T-helper 2 cell treated with Interferon-gamma antibody and Interleukin-4, amounts not matched to agents 100 ng/mL and 5 ng/mL, for 36 hours (primary cell): ENCODE measurements at regions not wholly inside any gene's neighbourhood (a gene's known extent, or its start where the extent isn't known, plus 50 kb on each side); places are given as distances from the start of the nearest gene placed in this dataset.
"Not testable (repeated sequence)": the region's sequence is repeated elsewhere in the genome, so short reads cannot be mapped to it uniquely, and the experiment has no call there.

Source experiments
- intact Hi-C: fragments of 100-400 bp; cut with micrococcal nuclease; formaldehyde crosslinking; loops from one replicate; pipeline ENCODE4 v1.15.1; 2023

- intact Hi-C loops, result no loop called here
Observed at GRCh38 chr15:56811586-56811985, 78.3 kb upstream of the ZNF280D start.

DNA sequence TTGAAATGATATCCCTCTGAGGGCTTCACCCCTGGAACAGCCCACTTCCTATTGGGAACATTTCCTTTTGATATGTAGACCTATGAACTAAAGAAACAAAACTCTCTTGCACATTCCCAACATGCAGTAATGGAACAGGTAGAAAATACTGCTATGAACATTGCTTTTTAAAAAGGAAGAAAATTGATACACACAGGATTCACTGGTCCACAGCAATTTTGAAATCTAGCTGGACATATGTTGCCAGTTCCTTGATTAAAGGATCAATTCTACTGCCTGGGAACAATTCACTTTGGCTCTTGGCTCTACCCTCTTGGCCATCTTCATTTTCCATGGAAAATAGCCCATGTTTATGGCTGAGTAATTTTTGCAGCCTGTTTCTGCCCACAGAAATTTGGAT is 74.9 kb upstream of the ZNF280D start:
- intact Hi-C loops, result no loop called here

- intact Hi-C loops, result no loop called here
Observed at GRCh38 chr15:56806148-56806536, 72.8 kb upstream of the ZNF280D start.

DNA sequence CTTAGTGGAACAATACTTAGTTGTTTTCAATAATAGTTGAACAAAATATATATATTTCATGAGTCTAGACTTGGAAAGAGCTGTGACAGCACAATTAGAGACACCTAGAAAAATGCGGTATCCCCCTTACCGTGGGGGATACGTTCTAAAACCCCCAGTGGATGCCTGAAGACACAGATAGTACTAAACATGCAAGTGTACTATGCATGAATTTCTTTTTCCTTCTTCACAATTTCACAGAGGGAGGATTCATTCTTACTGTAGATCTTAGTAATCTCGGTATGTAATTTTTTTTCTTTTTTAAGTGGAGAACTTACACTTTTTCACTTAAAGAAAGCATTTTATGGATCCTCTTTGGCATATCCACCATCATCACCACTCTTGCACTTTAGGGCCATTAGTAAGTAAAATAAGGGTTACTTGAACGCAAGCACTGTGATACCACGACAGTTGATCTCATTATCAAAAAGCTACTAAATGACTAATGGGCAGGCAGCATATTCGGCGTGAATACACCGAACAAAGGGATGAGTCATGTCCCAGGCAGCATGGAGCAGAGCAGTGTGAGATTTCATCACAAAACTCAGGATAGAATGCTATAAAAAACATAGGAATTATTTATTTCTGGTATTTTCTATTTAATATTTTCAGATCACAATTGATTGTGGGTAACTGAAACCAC is 72.3 kb upstream of the ZNF280D start:
- intact Hi-C loops, result no loop called here

DNA sequence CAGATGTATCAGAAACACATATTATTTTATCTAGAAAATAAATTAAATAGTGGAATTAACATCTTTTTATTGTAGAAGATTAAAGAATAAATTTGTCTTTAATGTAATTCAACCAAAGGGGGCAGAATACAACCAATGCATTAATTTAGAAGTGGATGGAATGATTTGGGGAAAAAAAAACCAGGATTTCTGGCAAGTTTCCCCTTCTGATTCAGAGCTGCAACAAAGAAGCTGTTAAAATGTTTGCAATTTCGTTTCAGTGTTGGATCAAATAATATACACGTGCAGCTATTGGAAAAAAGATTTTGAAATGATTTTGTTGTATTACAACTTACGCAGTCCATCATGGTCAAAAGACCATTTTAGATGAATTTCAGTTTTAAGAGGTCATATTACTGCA is 71.6 kb upstream of the ZNF280D start:
- intact Hi-C loops, result no loop called here

DNA sequence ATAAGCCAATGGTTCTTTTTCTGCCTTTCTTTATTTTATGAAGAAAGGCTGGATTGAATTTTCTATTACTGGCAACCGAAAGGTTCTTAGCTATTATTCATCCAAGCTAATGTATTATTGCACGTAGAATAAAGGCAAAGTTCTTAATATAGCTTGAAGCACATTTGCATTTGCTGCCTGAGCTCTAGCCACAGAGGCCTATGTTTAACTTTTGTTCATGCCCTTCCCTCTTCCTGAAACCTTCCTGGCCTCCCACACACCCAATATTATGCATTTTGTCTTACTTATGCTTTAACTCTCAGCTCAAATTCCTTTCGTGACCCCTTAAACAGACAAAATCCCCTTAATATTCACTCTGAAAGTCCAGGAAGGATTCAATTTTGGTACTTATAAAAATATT is 71.0 kb upstream of the ZNF280D start:
- intact Hi-C loops, result no loop called here

- intact Hi-C loops, result no loop called here
Observed at GRCh38 chr15:56802161-56802560, 68.9 kb upstream of the ZNF280D start.

GRCh38 chr15:56798639-56799038 is 65.3 kb upstream of the ZNF280D start:
- intact Hi-C loops, result no loop called here

- intact Hi-C loops, result no loop called here
Observed at GRCh38 chr15:56797720-56798275, 64.5 kb upstream of the ZNF280D start.

DNA sequence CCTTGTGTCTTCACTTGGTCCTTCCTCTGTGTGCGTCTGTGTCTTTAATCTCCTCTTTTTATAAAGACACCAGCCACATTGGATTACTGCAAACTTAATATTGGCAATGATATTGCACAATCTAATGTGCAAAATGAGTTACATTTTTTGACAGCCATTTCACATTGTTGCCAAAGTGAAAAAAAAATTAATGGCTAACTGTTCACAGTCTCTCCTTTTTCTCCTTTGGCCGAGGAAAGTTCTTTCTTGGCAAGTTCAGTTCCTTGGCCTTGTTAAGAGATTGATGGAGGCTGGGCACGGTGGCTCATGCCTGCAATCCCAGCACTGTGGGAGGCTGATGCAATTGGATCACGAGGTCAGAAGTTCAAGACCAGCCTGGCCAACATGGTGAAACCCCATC is 62.2 kb upstream of the ZNF280D start:
- intact Hi-C loops, result no loop called here

GRCh38 chr15:56794553-56795329 is 61.4 kb upstream of the ZNF280D start:
- intact Hi-C loops, result no loop called here

GRCh38 chr15:56794165-56794552 is 60.9 kb upstream of the ZNF280D start:
- intact Hi-C loops, result no loop called here

DNA sequence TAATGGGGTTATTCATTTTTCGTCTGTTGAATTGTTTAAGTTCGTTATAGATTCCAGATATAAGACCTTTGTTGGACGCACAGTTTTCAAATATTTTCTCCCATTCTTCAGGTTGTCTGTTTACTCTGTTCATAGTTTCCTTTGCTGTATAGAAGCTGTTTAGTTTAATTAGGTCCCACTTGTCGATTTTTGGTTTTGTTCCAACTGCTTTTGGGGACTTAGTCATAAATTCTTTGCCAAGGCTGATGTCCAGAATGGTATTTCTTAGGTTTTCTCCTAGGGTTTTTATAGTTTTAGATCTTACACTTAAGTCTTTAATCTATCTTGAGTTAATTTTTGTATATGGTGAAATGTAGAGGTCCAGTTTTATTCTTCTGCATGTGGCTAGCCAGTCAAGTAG is 58.9 kb upstream of the ZNF280D start:
- intact Hi-C loops, result no loop called here

GRCh38 chr15:56791521-56791920 is 58.2 kb upstream of the ZNF280D start:
- intact Hi-C loops, result not testable (repeated sequence)

GRCh38 chr15:56788359-56788758 is 55.0 kb upstream of the ZNF280D start:
- intact Hi-C loops, result loop anchor here (5.0 kb wide), 1 partner anchor 99 kb away; no protein-coding TSS in a partner anchor

GRCh38 chr15:56786966-56787365 is 53.7 kb upstream of the ZNF280D start:
- intact Hi-C loops, result loop anchor here (2.0 to 5.0 kb wide), 2 partner anchors 54 to 100 kb away; partner anchors contain the start of gene ZNF280D

- intact Hi-C loops, result no loop called here
Observed at GRCh38 chr15:56783857-56784661, 50.8 kb upstream of the ZNF280D start.

DNA sequence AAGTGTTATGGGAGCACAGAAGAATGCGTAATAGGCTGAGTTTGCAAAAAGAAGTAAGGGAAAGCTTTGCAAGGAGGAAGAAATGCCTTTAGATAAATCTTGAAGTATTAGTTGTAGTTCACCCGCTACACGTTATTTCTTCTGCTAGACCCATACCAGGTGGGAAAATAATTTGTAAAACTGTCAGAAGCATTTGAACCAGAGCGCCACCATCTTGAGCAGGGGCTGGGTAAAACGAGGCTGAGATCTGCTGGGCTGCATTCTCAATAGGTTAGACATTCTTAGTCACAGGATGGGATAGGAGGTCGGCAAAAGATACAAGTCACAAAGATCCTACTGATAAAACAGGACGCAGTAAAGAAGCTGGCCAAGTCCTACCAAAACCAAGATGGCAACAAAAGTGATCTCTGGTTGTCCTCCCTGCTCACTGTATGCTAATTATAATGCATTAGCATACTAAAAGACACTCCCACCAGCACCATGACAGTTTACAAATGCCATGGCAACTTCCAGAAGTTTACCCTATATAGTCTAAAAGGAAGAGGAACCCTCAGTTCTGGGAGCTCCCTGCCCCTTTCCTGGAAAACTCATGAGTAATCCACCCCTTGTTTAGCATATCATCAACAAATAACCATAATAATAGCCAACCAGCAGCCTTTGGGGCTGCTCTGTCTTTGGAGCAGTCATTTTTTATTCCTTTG is 50.0 kb upstream of the ZNF280D start:
- intact Hi-C loops, result no loop called here
